Endothelial cell of umbilical vein (primary cell): ENCODE measurements at regions not wholly inside any gene's neighbourhood (a gene's known extent, or its start where the extent isn't known, plus 50 kb on each side); places are given as distances from the start of the nearest gene placed in this dataset.

Source experiments
- BruUV-seq: library from RNA; stranded (reverse); fragments of 400-500 nt; replicated peaks from 2 replicates; lab custom pipeline; 2021; lab: Mats Ljungman, UMichigan
- CTCF ChIA-PET: fragments of 300-600, 350-600 bp; sonication (Branson Sonifier 250); formaldehyde crosslinking; loops from one replicate; lab custom pipeline; 2021; ENCODE audit warnings: antibody characterized with exemption, inconsistent platforms; lab: Charles Lee
- POLR2A ChIA-PET: fragments of 300-600, 350-600 bp; sonication (Branson Sonifier 250); formaldehyde crosslinking; loops from one replicate; lab custom pipeline; 2021; ENCODE audit warnings: antibody characterized with exemption, inconsistent platforms; lab: Charles Lee
- DNase-seq: peaks from one replicate; pipeline ENCODE4 v3.0.0-alpha.2; 2011; ENCODE audit warnings: low read depth, low spot score
- FAIRE-seq: peaks from 2 replicates; lab custom pipeline; 2011; peaks lifted over from hg19 to GRCh38; lab: Jason Lieb, UNC
- H2AFZ ChIP-seq: 2 replicates; pipeline ENCODE4 v1.6.0; 2012; ENCODE audit warnings: low read depth, low read length, control low read depth, inconsistent platforms
- H3K27ac ChIP-seq: 2 replicates; pipeline ENCODE4 v1.5.1; 2011; ENCODE audit warnings: low read depth, mild to moderate bottlenecking, control low read depth, low read length, moderate library complexity; ENCODE audit not compliant: insufficient read depth
- H3K27me3 ChIP-seq, 2 experiments: 2 replicates each; pipeline versions ENCODE4 v1.6.0 to v1.6.1; 2011; ENCODE audit warnings: low read length in 2 of 2, mixed read lengths in 1 of 2; ENCODE audit not compliant: control insufficient read depth in 2 of 2, insufficient read depth in 2 of 2
- H3K36me3 ChIP-seq, 2 experiments: 2 replicates in 1 of 2; 3 replicates in 1 of 2; pipeline ENCODE4 v1.5.1; 2011; ENCODE audit warnings: low read length in 2 of 2, mild to moderate bottlenecking in 1 of 2, moderate library complexity in 1 of 2; ENCODE audit not compliant: control insufficient read depth in 2 of 2, insufficient read depth in 2 of 2; ENCODE audit errors: extremely low read depth in 1 of 2
- H3K4me1 ChIP-seq: 3 replicates; pipeline ENCODE4 v1.5.1; 2011; ENCODE audit warnings: mild to moderate bottlenecking, low read length; ENCODE audit not compliant: control insufficient read depth, insufficient read depth; ENCODE audit errors: extremely low read depth
- H3K4me2 ChIP-seq: 2 replicates; pipeline ENCODE4 v1.6.1; 2011; ENCODE audit warnings: low read length, control low read depth, mixed read lengths; ENCODE audit not compliant: insufficient read depth
- H3K4me3 ChIP-seq, 3 experiments: fragments of 200-600 bp in 1 of 3; sonication (generic), shearing (Covaris generic) in 1 of 3; replicated peaks in 1 of 3; 2 replicates each; pipeline ENCODE4 v1.5.1; 2011 to 2016; ENCODE audit warnings: control low read depth in 3 of 3, low read length in 3 of 3, mild to moderate bottlenecking in 2 of 3, inconsistent platforms in 1 of 3, low read depth in 1 of 3, moderate library complexity in 1 of 3; ENCODE audit not compliant: insufficient read depth in 1 of 3
- H3K79me2 ChIP-seq: 2 replicates; pipeline ENCODE4 v1.6.0; 2012; ENCODE audit warnings: low read length, inconsistent platforms; ENCODE audit not compliant: control insufficient read depth, insufficient read depth
- H3K9ac ChIP-seq: replicated peaks from 2 replicates; pipeline ENCODE3; 2011; ENCODE audit warnings: low read length, control low read depth; ENCODE audit not compliant: insufficient read depth; ENCODE audit errors: extremely low read depth
- H3K9me1 ChIP-seq: replicated peaks from 3 replicates; pipeline ENCODE4 v1.6.0; 2011; ENCODE audit warnings: mild to moderate bottlenecking, low read length; ENCODE audit not compliant: control insufficient read depth, insufficient read depth; ENCODE audit errors: extremely low read depth
- H3K9me3 ChIP-seq: replicated peaks from 2 replicates; pipeline ENCODE4 v1.5.1; 2012; ENCODE audit warnings: low read length, inconsistent platforms; ENCODE audit not compliant: control insufficient read depth, insufficient read depth
- H4K20me1 ChIP-seq: replicated peaks from 2 replicates; pipeline ENCODE3; 2011; ENCODE audit warnings: mild to moderate bottlenecking, low read length; ENCODE audit not compliant: control insufficient read depth, insufficient read depth; ENCODE audit errors: extremely low read depth
- CTCF ChIP-seq, 2 donors: IDR thresholded peaks; 1 replicate in 1 of 2; 2 replicates in 1 of 2; pipeline ENCODE4 v1.5.1; 2011; ENCODE audit warnings: low read length in 2 of 2, mild to moderate bottlenecking in 2 of 2, moderate library complexity in 2 of 2, control low read depth in 1 of 2, inconsistent platforms in 1 of 2, low read depth in 1 of 2; ENCODE audit not compliant: insufficient read depth in 1 of 2; ENCODE audit errors: extremely low read depth in 1 of 2
- EZH2 ChIP-seq: IDR thresholded peaks from 2 replicates; pipeline ENCODE4 v1.6.1; 2012; ENCODE audit warnings: borderline replicate concordance, low read depth, mild to moderate bottlenecking, moderate library complexity, low read length, inconsistent platforms; ENCODE audit not compliant: severe bottlenecking
- FOS ChIP-seq: IDR thresholded peaks from 2 replicates; pipeline ENCODE4 v1.6.1; 2011; ENCODE audit warnings: mild to moderate bottlenecking, low read length, moderate library complexity, borderline replicate concordance; ENCODE audit not compliant: insufficient read depth
- GATA2 ChIP-seq: IDR thresholded peaks from 2 replicates; pipeline ENCODE4 v1.7.0; 2011; ENCODE audit warnings: low read depth, mild to moderate bottlenecking, moderate library complexity, mixed read lengths, low read length; ENCODE audit not compliant: insufficient read length, insufficient read depth
- JUN ChIP-seq: IDR thresholded peaks from 2 replicates; pipeline ENCODE4 v1.6.1; 2011; ENCODE audit warnings: borderline replicate concordance, low read depth; ENCODE audit not compliant: insufficient read length, insufficient read depth
- MAX ChIP-seq: IDR thresholded peaks from 2 replicates; pipeline ENCODE4 v1.6.1; 2011; ENCODE audit not compliant: insufficient read depth, insufficient read length
- MYC ChIP-seq: IDR thresholded peaks from one replicate; pipeline ENCODE4 v1.6.1; 2011; ENCODE audit warnings: mild to moderate bottlenecking, low read depth, low read length
- POLR2A ChIP-seq: IDR thresholded peaks from 2 replicates; pipeline ENCODE4 v1.6.1; 2012; ENCODE audit warnings: low read depth, mild to moderate bottlenecking, control low read depth, low read length
- POLR2AphosphoS5 ChIP-seq: IDR thresholded peaks from 2 replicates; pipeline ENCODE4 v1.6.1; 2012; ENCODE audit warnings: low read depth, mild to moderate bottlenecking, control low read depth, low read length, moderate library complexity; ENCODE audit not compliant: insufficient read depth
- dilution Hi-C: fragments of 300-500 bp; cut with MboI; formaldehyde crosslinking; loops from one replicate; pipeline ENCODE4 v1.15.0; 2019; ENCODE audit warnings: low sequenced_read_pairs; ENCODE audit not compliant: extremely low pct_ligation_motif_present
- intact Hi-C: fragments of 100-400 bp; cut with micrococcal nuclease; formaldehyde crosslinking; loops from one replicate; pipeline ENCODE4 v1.10.0; 2022

DNA sequence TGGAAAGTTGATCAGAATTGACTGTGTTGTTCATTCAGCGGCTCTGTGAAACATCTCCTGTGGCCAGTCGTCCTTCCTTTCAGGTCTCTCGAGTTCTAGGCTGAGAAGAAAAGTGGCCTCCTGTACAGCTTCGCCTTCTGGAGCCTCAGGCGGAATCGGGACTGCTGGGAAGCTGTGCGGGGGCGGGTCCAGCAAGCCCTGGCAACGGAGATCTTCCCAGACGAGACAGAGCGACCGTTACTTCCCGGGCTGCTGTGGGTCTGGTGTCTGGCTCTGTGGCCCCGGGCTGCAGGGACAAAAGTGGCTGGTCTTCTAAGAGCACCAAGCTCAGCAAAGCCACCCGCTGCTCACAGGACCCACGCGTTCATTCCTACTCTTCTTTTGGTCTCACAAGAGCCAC lies 88.6 kb upstream of the CACNA2D3 start:
- no peak overlapping the region for H3K4me2 ChIP-seq
- no peaks in the 10 kb centered on the region for H3K4me1 ChIP-seq
- H3K79me2 ChIP-seq: no peaks in the 10 kb centered on the region
- no peak overlapping the region for H2AFZ ChIP-seq
- BruUV-seq: no TSS peak
- no peak overlapping the region for H3K9ac ChIP-seq
- H3K9me3 ChIP-seq: peaks cover 3% of the 10 kb centered on the region
- intact Hi-C loops: no loop called here
- H4K20me1 ChIP-seq: no peaks in the 10 kb centered on the region
- no peak overlapping the region for H3K4me3 ChIP-seq
- POLR2A ChIA-PET: no interaction called here
- H3K9me1 ChIP-seq: no peaks in the 10 kb centered on the region
- CTCF ChIA-PET: no interaction called here
- FAIRE-seq (no peak), DNase-seq (no peak)
- dilution Hi-C loops: no loop called here
- TF ChIP-seq GATA2 (no peak), POLR2AphosphoS5 (no peak), POLR2A (no peak), MAX (no peak), JUN (no peak), EZH2 (no peak), MYC (no peak), CTCF (IDR thresholded peaks at IDR 0.05; ENCODE audit: extremely low read depth in 1 of 2, insufficient read depth in 1 of 2, low read depth in 1 of 2, low read length in 2 of 2) (no peak), FOS (no peak)
- H3K36me3 ChIP-seq: no peaks in the 10 kb centered on the region
- no peaks in the 10 kb centered on the region for H3K27me3 ChIP-seq
- H3K27ac ChIP-seq: no peak overlapping the region
